ENCODE measurements at regions not wholly inside any gene's neighbourhood (a gene's known extent, or its start where the extent isn't known, plus 50 kb on each side); places are given as distances from the start of the nearest gene placed in this dataset.

DNA sequence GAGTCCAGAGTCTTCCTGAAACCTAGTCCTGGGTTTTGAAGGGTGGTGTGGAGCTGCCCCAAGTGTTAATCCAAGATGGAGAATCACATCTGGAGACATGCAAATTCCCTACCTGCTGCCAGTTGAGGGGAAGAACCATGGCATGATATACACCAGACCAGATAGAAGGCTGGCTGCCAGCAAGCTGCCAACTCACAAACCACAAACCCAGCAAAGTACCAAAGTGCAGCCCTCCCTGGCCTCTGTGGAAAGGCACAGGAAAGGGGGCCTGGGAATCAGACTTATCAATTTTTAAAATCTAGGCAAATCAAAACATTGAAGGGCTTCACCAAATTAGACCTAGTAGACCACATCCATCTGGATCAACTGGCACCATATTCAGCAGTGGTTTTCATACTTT is 157.0 kb downstream of the TMEM26 start:
- TF ChIP-seq, protein P1, sequence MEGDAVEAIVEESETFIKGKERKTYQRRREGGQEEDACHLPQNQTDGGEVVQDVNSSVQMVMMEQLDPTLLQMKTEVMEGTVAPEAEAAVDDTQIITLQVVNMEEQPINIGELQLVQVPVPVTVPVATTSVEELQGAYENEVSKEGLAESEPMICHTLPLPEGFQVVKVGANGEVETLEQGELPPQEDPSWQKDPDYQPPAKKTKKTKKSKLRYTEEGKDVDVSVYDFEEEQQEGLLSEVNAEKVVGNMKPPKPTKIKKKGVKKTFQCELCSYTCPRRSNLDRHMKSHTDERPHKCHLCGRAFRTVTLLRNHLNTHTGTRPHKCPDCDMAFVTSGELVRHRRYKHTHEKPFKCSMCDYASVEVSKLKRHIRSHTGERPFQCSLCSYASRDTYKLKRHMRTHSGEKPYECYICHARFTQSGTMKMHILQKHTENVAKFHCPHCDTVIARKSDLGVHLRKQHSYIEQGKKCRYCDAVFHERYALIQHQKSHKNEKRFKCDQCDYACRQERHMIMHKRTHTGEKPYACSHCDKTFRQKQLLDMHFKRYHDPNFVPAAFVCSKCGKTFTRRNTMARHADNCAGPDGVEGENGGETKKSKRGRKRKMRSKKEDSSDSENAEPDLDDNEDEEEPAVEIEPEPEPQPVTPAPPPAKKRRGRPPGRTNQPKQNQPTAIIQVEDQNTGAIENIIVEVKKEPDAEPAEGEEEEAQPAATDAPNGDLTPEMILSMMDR (IDR thresholded peaks at IDR 0.05) = no peak
- TF ChIP-seq POLR2A (IDR thresholded peaks at IDR 0.05) = no peak

All from breast epithelium (tissue), 3 donors.